NOMO-1 treated with dmso at 0.1 percent for 144 hours (cell line): ENCODE measurements at regions not wholly inside any gene's neighbourhood (a gene's known extent, or its start where the extent isn't known, plus 50 kb on each side); places are given as distances from the start of the nearest gene placed in this dataset.
"Not testable (repeated sequence)": the region's sequence is repeated elsewhere in the genome, so short reads cannot be mapped to it uniquely, and the experiment has no call there.

Source experiments
- DNase-seq: peaks from one replicate; lab custom pipeline; 2025; ENCODE audit not compliant: unreplicated experiment; lab: John Stamatoyannopoulos, UW

DNA sequence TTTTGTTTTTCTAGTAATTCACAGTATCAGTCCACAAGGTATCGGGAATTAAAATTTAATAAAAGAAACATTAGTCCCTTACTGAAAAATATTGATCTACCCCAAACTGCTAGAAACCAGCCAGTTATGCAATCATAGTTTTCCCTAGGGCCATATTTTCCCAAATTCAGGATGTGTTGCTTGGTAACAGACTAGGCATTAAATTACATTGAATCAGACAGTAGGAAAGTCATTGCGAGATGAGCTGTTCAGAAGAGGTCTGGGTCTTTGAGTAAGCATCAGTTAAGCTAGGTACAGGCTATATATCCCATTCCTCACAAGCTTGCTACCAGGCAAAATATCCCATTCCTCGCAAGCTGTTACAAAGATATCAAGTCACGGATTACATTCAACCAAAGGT lies 123.0 kb upstream of the CCDC150 start:
- no peak for DNase-seq

DNA sequence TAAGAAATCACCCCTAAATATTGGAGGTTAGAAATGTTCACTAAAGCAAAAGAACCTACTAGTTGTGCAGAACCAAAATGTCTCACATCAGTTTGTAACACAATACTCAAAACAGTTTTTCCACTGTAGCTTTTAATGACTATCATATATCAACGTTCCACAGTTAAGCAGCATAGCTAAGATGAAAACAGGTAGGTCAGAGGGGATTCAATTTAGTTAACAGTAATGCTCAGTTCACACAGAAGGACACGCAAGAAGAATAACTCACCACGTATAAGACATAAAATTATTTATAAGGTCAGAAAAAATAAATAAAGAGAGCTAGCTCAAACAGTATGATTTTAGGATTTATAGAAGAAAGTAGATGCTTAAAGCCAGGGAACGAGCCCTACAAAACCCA lies 118.9 kb upstream of the CCDC150 start:
- no peak for DNase-seq

GRCh38 chr2:196526981-196527725 lies 112.4 kb upstream of the CCDC150 start:
- DNase-seq = not testable (repeated sequence)

GRCh38 chr2:196528486-196529223 lies 110.9 kb upstream of the CCDC150 start:
- no peak for DNase-seq

DNA sequence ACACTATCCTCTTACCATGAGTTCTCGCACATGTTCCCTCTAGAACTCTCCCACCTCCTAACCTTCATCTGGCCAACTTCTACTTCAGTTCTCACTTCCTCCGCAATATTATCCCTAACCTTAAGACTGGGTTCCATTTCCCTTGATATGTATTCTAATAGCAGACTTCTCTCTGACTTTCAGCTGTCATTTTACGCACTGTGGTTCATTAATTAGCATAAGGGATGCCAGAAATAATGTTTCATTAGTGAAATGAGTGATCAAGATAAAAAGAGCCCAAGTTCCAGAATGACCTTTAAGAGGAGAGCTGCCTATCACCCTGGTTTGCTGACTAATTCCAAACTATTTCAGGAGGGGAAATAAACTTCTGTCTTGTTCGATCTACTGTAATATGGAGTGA lies 108.6 kb upstream of the CCDC150 start:
- no peak for DNase-seq

DNA sequence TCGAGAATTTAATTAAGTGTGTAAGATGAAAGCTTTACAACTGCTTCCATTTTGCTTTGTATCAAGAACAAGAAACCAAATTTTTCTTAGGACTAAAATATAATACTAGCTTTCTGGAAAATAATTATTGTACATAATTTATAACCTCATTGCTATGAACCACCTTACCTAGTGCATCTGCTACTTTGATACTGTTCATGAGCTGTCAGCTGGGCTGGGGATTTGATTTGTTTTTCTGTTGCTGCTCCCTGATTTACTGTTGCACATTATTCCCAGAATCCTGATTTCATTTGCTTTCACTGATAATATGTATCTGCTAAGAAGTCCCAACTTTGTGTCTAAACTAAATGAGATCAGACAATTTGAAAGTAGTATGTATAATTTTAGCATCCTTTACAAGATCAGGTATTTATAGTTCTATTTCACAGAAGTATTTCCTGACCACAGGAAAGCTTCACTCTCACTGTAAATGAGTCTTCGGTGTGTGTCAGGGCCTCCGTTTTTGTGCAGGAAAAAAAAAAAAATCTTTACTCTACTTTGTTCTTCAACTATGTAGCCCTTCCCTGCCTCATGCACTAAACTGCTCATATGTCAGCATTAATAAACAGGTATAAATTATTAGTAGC lies 105.6 kb upstream of the CCDC150 start:
- DNase-seq = no peak

DNA sequence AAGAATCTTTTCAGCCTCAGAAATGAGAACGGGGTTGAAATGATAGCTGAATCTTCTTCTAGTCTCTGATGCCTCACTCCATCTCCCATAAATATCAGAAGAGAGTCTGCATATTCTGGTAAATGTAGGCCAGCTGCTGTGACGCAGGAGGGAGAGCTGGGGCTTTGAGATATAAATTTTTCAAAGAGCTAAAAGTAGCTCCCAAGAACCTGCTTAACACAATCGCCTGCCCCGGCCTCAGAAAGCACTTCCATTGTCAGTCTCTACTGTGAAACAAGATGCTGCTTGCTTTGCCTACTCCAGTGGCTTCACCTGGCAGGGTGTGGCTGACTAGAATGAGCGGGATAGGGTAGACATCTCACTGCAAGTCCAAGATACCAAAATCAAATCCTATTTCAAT lies 105.0 kb upstream of the CCDC150 start:
- DNase-seq = no peak

- DNase-seq = no peak
Measured at GRCh38 chr2:196535061-196535460, 104.5 kb upstream of the CCDC150 start.

GRCh38 chr2:196535742-196536141 lies 103.8 kb upstream of the CCDC150 start:
- no peak for DNase-seq

DNA sequence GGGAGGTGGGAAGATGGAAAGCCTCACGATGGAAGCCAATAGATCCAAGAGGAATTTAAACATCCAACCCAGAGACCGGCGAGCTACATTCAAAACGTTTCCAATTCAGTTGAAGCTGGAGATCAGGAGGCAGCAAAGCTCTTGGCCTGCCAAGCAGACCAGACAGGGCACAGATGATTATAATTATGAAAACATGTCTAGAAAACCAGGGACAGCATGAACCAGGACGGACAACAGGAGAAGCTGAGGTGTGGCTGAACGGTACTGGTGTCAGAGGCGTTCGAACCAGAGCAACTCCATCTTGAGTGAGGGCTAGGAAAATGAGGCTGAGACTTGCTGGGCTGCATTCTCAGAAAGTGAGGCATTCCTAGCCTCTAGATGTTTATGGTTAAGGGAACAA lies 102.2 kb upstream of the CCDC150 start:
- DNase-seq = no peak

DNA sequence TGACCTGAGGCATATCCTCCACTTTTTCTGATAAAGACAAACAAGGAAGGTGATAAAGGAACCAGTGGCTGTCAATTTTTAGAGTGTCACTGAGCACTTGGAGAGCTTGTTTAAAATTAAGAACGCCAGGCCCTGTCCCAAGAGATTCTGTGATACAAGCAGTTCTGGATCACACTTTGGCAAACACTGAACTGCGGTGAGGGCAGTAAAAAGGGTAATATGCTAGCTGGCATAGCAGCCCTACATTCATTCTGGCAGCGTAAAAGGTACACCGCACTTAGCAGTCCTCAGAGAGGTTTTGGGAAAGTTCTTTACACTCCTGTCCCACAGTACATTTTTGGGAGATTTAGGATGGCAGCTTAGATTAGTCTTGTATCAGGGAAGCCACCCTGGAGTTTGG lies 101.3 kb upstream of the CCDC150 start:
- DNase-seq = no peak

GRCh38 chr2:196538646-196539045 lies 100.9 kb upstream of the CCDC150 start:
- no peak for DNase-seq

DNA sequence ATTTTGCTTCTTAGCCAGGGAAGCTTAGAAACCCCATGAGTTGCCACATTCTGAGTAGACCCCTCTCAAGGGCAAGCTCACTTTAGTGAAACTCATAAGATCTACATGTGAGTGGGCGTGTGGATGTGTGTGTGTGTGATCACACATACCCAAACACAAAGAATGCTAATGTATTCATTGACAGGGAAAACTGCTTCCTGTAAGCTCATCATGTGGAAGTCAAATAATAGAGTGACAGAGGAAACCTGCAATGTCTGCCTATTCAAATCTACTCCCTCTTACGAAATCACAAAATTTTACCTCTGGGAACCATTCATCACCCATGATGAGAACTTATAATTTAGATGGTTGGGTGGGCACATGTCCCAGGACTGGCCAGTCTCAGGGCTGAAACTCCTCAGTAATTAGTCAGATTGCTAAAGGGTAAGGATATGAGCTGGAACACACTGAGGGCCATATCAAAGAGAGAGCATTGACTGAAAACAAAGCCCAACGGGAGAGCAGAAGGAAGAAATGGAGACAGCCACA lies 94.5 kb upstream of the CCDC150 start:
- DNase-seq = no peak

GRCh38 chr2:196546151-196546919 lies 93.2 kb upstream of the CCDC150 start:
- no peak for DNase-seq

- DNase-seq = no peak
Measured at GRCh38 chr2:196549052-196549451, 90.5 kb upstream of the CCDC150 start.

GRCh38 chr2:196551014-196551413 lies 88.5 kb upstream of the CCDC150 start:
- DNase-seq = no peak

DNA sequence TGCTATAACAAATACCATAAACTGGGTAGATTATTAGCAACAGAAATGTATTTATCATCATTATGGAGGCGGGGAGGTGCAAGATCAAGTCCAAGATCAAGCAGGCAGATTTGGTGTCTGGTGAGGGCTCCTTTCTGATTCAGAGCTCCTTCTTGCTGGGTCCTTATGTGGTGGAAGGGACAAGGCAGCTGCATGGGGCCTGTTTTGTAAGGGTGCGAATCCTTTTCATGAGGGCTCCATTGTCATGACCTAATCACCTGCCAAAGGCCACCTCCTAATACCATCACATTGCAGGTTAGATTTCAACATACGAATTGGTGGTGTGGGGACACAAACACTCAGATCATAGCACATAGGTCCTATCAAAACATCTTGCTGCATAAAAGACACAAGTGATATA lies 84.4 kb upstream of the CCDC150 start:
- no peak for DNase-seq

- no peak for DNase-seq
Measured at GRCh38 chr2:196555726-196556125, 83.8 kb upstream of the CCDC150 start.

DNA sequence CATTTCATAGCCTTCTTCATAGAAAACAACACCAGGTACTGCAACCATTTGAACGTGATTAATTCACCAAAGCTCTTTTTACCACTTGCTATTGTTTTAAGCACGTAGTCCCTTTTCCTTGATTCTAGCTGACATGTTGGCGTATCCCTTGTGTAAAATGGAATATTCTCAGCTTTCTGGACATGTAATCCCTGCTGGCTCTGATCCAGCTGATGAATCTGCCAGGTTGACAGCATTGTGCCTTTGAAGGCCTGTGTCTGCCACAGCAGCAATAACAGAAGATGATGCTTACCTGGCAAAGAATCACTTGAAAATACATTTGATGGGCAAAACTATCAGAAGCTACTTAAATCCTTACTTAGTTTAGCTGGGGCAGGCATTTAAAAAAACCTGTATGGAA lies 81.0 kb upstream of the CCDC150 start:
- DNase-seq = no peak

DNA sequence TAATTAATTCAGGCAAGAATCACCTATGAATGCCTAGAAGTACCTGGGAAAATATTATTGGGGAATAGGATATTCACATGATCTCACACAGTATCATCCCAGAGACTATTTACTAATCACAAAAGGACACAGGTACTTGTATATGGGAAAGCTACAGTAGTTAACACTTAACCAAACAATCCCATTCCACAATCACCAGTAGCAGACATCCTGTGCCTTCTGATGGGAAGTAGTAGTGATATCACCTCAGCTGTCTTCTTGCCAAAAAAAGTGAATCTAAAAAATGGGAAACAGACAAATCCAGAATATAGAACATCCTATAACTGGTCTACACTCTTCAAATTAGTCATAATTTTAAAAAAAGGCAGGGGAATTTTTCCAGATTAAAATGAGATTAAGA lies 75.6 kb upstream of the CCDC150 start:
- no peak for DNase-seq

DNA sequence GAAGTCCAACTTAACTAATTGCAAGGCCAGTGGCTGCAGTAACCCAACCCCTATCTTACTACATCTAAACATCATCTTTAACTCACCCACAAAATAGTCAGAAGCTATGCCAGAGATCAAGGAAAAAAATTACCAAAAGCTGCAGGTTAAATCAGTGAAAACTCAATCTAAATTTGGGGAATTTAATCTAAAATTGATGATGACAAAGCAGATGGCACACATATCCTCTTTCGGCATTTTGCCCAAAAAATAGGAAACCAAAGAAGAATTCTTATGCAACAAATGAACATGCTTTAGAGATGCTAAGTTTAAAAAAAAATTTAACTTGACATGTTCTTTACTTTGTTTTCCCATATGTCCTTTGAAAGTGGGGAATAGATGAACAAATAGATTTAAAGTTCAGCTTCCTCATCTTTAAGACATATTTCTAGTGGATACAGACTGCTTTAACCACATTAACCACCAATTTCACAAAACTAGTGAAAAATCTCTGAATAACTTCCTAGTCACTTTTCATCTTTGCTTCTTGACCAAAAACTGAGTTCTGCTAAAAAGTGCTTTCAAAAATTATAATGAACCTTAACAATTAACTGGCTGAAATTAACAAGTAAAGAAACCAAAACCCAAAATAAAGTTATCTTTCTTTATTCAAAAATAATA lies 74.3 kb upstream of the CCDC150 start:
- peak; percentile 13 for DNase-seq
